Activated naive CD4-positive, alpha-beta T cell treated with anti-CD3 and anti-CD28 coated beads for 36 hours (primary cell): ENCODE measurements at regions not wholly inside any gene's neighbourhood (a gene's known extent, or its start where the extent isn't known, plus 50 kb on each side); places are given as distances from the start of the nearest gene placed in this dataset.
A peak's percentile ranks its signal among the peaks of the same experiment; 100 is the strongest.

Experiments
- CTCF ChIA-PET: fragments of 350-600 bp; sonication (Branson Sonifier 250); formaldehyde crosslinking; loops from one replicate; lab custom pipeline; 2021; ENCODE audit warnings: antibody characterized with exemption; lab: Charles Lee
- DNase-seq: peaks from one replicate; pipeline ENCODE4 v3.0.0-alpha.2; 2020
- H3K27ac Mint-ChIP-seq: one replicate; pipeline ENCODE4 v1.8.0; 2021; ENCODE audit warnings: mild to moderate bottlenecking, mixed read lengths
- H3K27me3 Mint-ChIP-seq: one replicate; pipeline ENCODE4 v1.8.0; 2021; ENCODE audit warnings: low read depth, mixed read lengths
- H3K36me3 Mint-ChIP-seq: one replicate; pipeline ENCODE4 v1.8.0; 2021; ENCODE audit warnings: low read depth, mixed read lengths
- H3K4me1 Mint-ChIP-seq: one replicate; pipeline ENCODE4 v1.8.0; 2021; ENCODE audit warnings: low read depth, mixed read lengths
- H3K4me3 Mint-ChIP-seq: one replicate; pipeline ENCODE4 v1.8.0; 2021; ENCODE audit warnings: mild to moderate bottlenecking, moderate library complexity, mixed read lengths
- H3K9me3 Mint-ChIP-seq: one replicate; pipeline ENCODE4 v1.8.0; 2021; ENCODE audit warnings: mixed read lengths
- intact Hi-C: fragments of 100-400 bp; cut with micrococcal nuclease; formaldehyde crosslinking; loops from one replicate; pipeline ENCODE4 v1.15.1; 2023

- intact Hi-C loops = no loop called here
- CTCF ChIA-PET = no interaction called here
- peaks cover 22% of the 10 kb centered on the region for H3K27me3 Mint-ChIP-seq
- no peak overlapping the region for H3K4me3 Mint-ChIP-seq
- peaks cover 6% of the 10 kb centered on the region for H3K9me3 Mint-ChIP-seq
- no peaks in the 10 kb centered on the region for H3K4me1 Mint-ChIP-seq
- H3K36me3 Mint-ChIP-seq = no peaks in the 10 kb centered on the region
- H3K27ac Mint-ChIP-seq = no peak overlapping the region
- DNase-seq = no peak
These were observed 80.4 kb upstream of the DIO3 start for GRCh38 chr14:101480747-101481530.

GRCh38 chr14:101481557-101481956 lies 79.7 kb upstream of the DIO3 start:
- Mint-ChIP-seq H3K27ac (no peak overlapping the region), H3K4me3 (no peak overlapping the region)
- CTCF ChIA-PET = no interaction called here

GRCh38 chr14:101482066-101482465 lies 79.2 kb upstream of the DIO3 start:
- DNase-seq = no peak
- Mint-ChIP-seq H3K27ac (no peak overlapping the region), H3K27me3 (peaks cover 20% of the 10 kb centered on the region), H3K9me3 (peaks cover 7% of the 10 kb centered on the region), H3K4me1 (no peaks in the 10 kb centered on the region), H3K36me3 (no peaks in the 10 kb centered on the region), H3K4me3 (no peak overlapping the region)
- CTCF ChIA-PET = no interaction called here
- intact Hi-C loops = no loop called here

More at GRCh38 chr14:101481557-101481956, 79.7 kb upstream of the DIO3 start:
- peaks cover 7% of the 10 kb centered on the region for H3K9me3 Mint-ChIP-seq
- peaks cover 20% of the 10 kb centered on the region for H3K27me3 Mint-ChIP-seq
- H3K4me1 Mint-ChIP-seq = no peaks in the 10 kb centered on the region
- intact Hi-C loops = no loop called here
- H3K36me3 Mint-ChIP-seq = no peaks in the 10 kb centered on the region
- no peak for DNase-seq

GRCh38 chr14:101483829-101484228 lies 77.5 kb upstream of the DIO3 start:
- DNase-seq = no peak
- H3K27me3 Mint-ChIP-seq = peaks cover 26% of the 10 kb centered on the region
- H3K4me1 Mint-ChIP-seq = no peaks in the 10 kb centered on the region
- H3K27ac Mint-ChIP-seq = no peak overlapping the region
- H3K36me3 Mint-ChIP-seq = no peaks in the 10 kb centered on the region
- peaks cover 12% of the 10 kb centered on the region for H3K9me3 Mint-ChIP-seq
- no peak overlapping the region for H3K4me3 Mint-ChIP-seq
- intact Hi-C loops = no loop called here
- CTCF ChIA-PET = no interaction called here

GRCh38 chr14:101489092-101489760 lies 72.1 kb upstream of the DIO3 start:
- H3K4me3 Mint-ChIP-seq = no peak overlapping the region
- H3K36me3 Mint-ChIP-seq = no peaks in the 10 kb centered on the region
- no peak overlapping the region for H3K27ac Mint-ChIP-seq
- no peak for DNase-seq
- peaks cover 9% of the 10 kb centered on the region for H3K9me3 Mint-ChIP-seq
- intact Hi-C loops = no loop called here
- peaks cover 21% of the 10 kb centered on the region for H3K27me3 Mint-ChIP-seq
- CTCF ChIA-PET = no interaction called here
- no peaks in the 10 kb centered on the region for H3K4me1 Mint-ChIP-seq

GRCh38 chr14:101490771-101491170 lies 70.5 kb upstream of the DIO3 start:
- CTCF ChIA-PET = no interaction called here
- Mint-ChIP-seq H3K36me3 (no peaks in the 10 kb centered on the region), H3K9me3 (peaks cover 9% of the 10 kb centered on the region), H3K27me3 (peaks cover 23% of the 10 kb centered on the region), H3K4me3 (no peak overlapping the region), H3K4me1 (no peaks in the 10 kb centered on the region), H3K27ac (no peak overlapping the region)
- no peak for DNase-seq
- intact Hi-C loops = no loop called here

- intact Hi-C loops = no loop called here
- no peak overlapping the region for H3K27ac Mint-ChIP-seq
- H3K4me3 Mint-ChIP-seq = no peak overlapping the region
- H3K4me1 Mint-ChIP-seq = no peaks in the 10 kb centered on the region
- H3K9me3 Mint-ChIP-seq = peaks cover 7% of the 10 kb centered on the region
- no peaks in the 10 kb centered on the region for H3K36me3 Mint-ChIP-seq
- H3K27me3 Mint-ChIP-seq = peaks cover 24% of the 10 kb centered on the region
- CTCF ChIA-PET = no interaction called here
- no peak for DNase-seq
These were observed 69.5 kb upstream of the DIO3 start for GRCh38 chr14:101491841-101492240.

- H3K36me3 Mint-ChIP-seq = no peaks in the 10 kb centered on the region
- no peaks in the 10 kb centered on the region for H3K4me1 Mint-ChIP-seq
- CTCF ChIA-PET = no interaction called here
- intact Hi-C loops = no loop called here
- peaks cover 29% of the 10 kb centered on the region for H3K27me3 Mint-ChIP-seq
- no peak overlapping the region for H3K4me3 Mint-ChIP-seq
- peaks cover 7% of the 10 kb centered on the region for H3K9me3 Mint-ChIP-seq
- H3K27ac Mint-ChIP-seq = no peak overlapping the region
- no peak for DNase-seq
These were observed 68.6 kb upstream of the DIO3 start for GRCh38 chr14:101492716-101493115.

GRCh38 chr14:101494826-101495225 lies 66.5 kb upstream of the DIO3 start:
- no peak for DNase-seq
- intact Hi-C loops = no loop called here
- Mint-ChIP-seq H3K4me3 (no peak overlapping the region), H3K27ac (no peak overlapping the region), H3K4me1 (no peaks in the 10 kb centered on the region), H3K36me3 (no peaks in the 10 kb centered on the region), H3K9me3 (peaks cover 2% of the 10 kb centered on the region), H3K27me3 (peaks cover 30% of the 10 kb centered on the region)
- CTCF ChIA-PET = no interaction called here

GRCh38 chr14:101495284-101495683 lies 66.0 kb upstream of the DIO3 start:
- no peak overlapping the region for H3K4me3 Mint-ChIP-seq
- intact Hi-C loops = no loop called here
- H3K27ac Mint-ChIP-seq = no peak overlapping the region
- CTCF ChIA-PET = no interaction called here
- peaks cover 2% of the 10 kb centered on the region for H3K9me3 Mint-ChIP-seq
- no peak for DNase-seq
- peaks cover 29% of the 10 kb centered on the region for H3K27me3 Mint-ChIP-seq
- H3K4me1 Mint-ChIP-seq = no peaks in the 10 kb centered on the region
- no peaks in the 10 kb centered on the region for H3K36me3 Mint-ChIP-seq

- H3K27me3 Mint-ChIP-seq = peaks cover 25% of the 10 kb centered on the region
- no peak overlapping the region for H3K27ac Mint-ChIP-seq
- CTCF ChIA-PET = no interaction called here
- H3K4me1 Mint-ChIP-seq = no peaks in the 10 kb centered on the region
- peaks cover 2% of the 10 kb centered on the region for H3K9me3 Mint-ChIP-seq
- H3K36me3 Mint-ChIP-seq = no peaks in the 10 kb centered on the region
- no peak overlapping the region for H3K4me3 Mint-ChIP-seq
- intact Hi-C loops = no loop called here
- DNase-seq = peak; percentile 0
These were observed 65.2 kb upstream of the DIO3 start for GRCh38 chr14:101495827-101496775.
